ENCODE measurements at regions not wholly inside any gene's neighbourhood (a gene's known extent, or its start where the extent isn't known, plus 50 kb on each side); places are given as distances from the start of the nearest gene placed in this dataset.

DNA sequence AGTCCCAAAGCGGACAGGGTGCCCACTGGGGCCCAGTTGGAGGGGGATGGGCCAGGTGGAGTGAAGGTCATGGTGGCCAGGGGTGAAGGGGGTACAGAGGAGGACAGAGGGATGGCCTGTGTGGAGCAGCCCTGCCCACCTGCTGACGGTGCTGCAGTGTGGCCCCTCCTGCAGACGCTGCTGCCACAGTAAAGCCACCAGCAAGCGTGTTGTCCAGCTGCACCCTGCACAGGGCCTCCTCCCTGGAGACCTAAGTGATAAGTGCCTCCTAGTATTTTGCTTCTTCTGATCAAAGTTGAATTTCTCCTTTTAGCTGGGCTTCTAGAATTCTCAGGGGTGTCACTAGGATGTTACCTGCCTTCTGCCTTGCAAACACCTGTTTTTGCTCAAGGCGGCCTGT lies 299.3 kb upstream of the IRX4 start:
- no peak for DNase-seq
- Mint-ChIP-seq H3K4me3 (ENCODE audit: unreplicated experiment) (no peak overlapping the region), H3K9me3 (ENCODE audit: unreplicated experiment) (peaks cover 6% of the 10 kb centered on the region), H3K36me3 (ENCODE audit: unreplicated experiment) (no peaks in the 10 kb centered on the region), H3K27ac (ENCODE audit: unreplicated experiment) (no peak overlapping the region), H3K27me3 (ENCODE audit: unreplicated experiment) (peaks cover 6% of the 10 kb centered on the region), H3K4me1 (ENCODE audit: low read depth, unreplicated experiment) (peaks cover 2% of the 10 kb centered on the region)
- TF ChIP-seq, protein P1, sequence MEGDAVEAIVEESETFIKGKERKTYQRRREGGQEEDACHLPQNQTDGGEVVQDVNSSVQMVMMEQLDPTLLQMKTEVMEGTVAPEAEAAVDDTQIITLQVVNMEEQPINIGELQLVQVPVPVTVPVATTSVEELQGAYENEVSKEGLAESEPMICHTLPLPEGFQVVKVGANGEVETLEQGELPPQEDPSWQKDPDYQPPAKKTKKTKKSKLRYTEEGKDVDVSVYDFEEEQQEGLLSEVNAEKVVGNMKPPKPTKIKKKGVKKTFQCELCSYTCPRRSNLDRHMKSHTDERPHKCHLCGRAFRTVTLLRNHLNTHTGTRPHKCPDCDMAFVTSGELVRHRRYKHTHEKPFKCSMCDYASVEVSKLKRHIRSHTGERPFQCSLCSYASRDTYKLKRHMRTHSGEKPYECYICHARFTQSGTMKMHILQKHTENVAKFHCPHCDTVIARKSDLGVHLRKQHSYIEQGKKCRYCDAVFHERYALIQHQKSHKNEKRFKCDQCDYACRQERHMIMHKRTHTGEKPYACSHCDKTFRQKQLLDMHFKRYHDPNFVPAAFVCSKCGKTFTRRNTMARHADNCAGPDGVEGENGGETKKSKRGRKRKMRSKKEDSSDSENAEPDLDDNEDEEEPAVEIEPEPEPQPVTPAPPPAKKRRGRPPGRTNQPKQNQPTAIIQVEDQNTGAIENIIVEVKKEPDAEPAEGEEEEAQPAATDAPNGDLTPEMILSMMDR (IDR thresholded peaks at IDR 0.05; ENCODE audit: partially characterized antibody, unreplicated experiment): no peak

GRCh38 chr5:2181557-2181956 lies 298.8 kb upstream of the IRX4 start:
- peaks cover 5% of the 10 kb centered on the region for H3K27me3 Mint-ChIP-seq (ENCODE audit: unreplicated experiment)
- H3K9me3 Mint-ChIP-seq (ENCODE audit: unreplicated experiment): peaks cover 6% of the 10 kb centered on the region
- H3K27ac Mint-ChIP-seq (ENCODE audit: unreplicated experiment): no peak overlapping the region
- H3K4me1 Mint-ChIP-seq (ENCODE audit: low read depth, unreplicated experiment): peaks cover 2% of the 10 kb centered on the region
- no peaks in the 10 kb centered on the region for H3K36me3 Mint-ChIP-seq (ENCODE audit: unreplicated experiment)
- DNase-seq: no peak
- no peak overlapping the region for H3K4me3 Mint-ChIP-seq (ENCODE audit: unreplicated experiment)
- TF ChIP-seq, protein P1 (IDR thresholded peaks at IDR 0.05; ENCODE audit: partially characterized antibody, unreplicated experiment): no peak

DNA sequence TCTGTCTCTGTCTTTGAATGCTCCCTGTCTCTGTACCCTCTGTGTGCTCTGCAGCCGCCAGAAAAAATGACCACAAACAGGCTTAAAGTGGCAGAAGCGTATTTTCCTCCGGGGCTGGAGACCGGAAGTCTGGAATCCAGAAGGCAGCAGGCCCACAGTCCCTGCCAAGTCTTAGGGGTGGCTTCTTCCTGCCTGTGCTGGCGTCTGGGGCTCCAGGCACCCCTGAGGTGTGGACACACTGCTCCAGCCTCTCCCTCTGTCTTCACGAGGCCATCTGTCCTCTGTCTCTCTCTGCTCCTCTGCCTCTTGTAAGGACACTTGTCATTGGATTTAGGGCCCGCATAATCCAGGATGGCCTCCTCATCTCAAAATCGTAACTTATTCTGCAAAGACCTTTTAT lies 298.4 kb upstream of the IRX4 start:
- DNase-seq: no peak
- H3K9me3 Mint-ChIP-seq (ENCODE audit: unreplicated experiment): peaks cover 6% of the 10 kb centered on the region
- H3K4me3 Mint-ChIP-seq (ENCODE audit: unreplicated experiment): no peak overlapping the region
- peaks cover 5% of the 10 kb centered on the region for H3K27me3 Mint-ChIP-seq (ENCODE audit: unreplicated experiment)
- no peak overlapping the region for H3K27ac Mint-ChIP-seq (ENCODE audit: unreplicated experiment)
- H3K36me3 Mint-ChIP-seq (ENCODE audit: unreplicated experiment): no peaks in the 10 kb centered on the region
- H3K4me1 Mint-ChIP-seq (ENCODE audit: low read depth, unreplicated experiment): peaks cover 2% of the 10 kb centered on the region
- TF ChIP-seq, protein P1 (IDR thresholded peaks at IDR 0.05; ENCODE audit: partially characterized antibody, unreplicated experiment): no peak

DNA sequence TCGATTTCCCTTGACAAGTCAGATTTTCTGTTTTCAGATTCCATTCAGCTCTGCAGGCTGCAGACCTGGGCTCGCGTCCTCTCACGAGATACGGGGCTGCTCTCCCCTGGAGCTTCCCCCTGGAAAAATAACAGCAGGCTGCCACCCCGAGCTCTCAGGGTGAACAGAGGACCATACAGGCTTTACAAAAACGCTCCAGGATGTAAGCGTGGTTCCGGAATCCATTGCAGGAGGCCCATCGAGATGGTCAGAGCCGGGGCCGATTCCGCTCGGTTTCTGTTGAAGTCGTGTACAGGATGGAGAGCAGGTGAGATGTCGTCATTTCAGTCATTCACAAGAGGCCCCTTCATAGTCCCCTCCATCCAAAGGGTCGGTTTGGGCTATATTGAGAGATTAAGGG lies 297.7 kb upstream of the IRX4 start:
- Mint-ChIP-seq H3K4me1 (ENCODE audit: low read depth, unreplicated experiment) (peaks cover 2% of the 10 kb centered on the region), H3K27me3 (ENCODE audit: unreplicated experiment) (peaks cover 5% of the 10 kb centered on the region), H3K36me3 (ENCODE audit: unreplicated experiment) (no peaks in the 10 kb centered on the region), H3K9me3 (ENCODE audit: unreplicated experiment) (peaks cover 6% of the 10 kb centered on the region), H3K27ac (ENCODE audit: unreplicated experiment) (no peak overlapping the region), H3K4me3 (ENCODE audit: unreplicated experiment) (no peak overlapping the region)
- no peak for DNase-seq
- TF ChIP-seq, protein P1 (IDR thresholded peaks at IDR 0.05; ENCODE audit: partially characterized antibody, unreplicated experiment): no peak

DNA sequence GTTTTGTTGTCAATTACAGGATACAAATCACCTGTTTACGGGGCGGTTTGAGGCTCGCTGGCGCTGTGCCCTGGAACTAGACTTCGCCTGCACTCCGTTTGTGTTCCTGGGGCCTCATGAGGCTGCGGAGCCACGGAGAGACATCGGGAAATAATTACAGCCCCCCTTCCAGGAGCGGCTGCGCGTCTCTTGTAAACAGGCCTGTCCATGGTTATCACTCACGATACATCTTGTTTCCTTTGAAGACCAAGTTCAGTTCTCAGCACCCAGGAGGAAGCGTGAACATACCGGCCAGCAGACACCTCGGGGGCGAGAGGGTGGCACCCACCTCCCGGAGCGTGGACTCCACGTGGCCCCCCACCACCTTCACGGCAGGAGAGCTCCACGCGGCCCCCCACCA lies 297.1 kb upstream of the IRX4 start:
- Mint-ChIP-seq H3K4me3 (ENCODE audit: unreplicated experiment) (no peak overlapping the region), H3K36me3 (ENCODE audit: unreplicated experiment) (no peaks in the 10 kb centered on the region), H3K4me1 (ENCODE audit: low read depth, unreplicated experiment) (peaks cover 3% of the 10 kb centered on the region), H3K27me3 (ENCODE audit: unreplicated experiment) (peaks cover 3% of the 10 kb centered on the region), H3K27ac (ENCODE audit: unreplicated experiment) (no peak overlapping the region), H3K9me3 (ENCODE audit: unreplicated experiment) (peaks cover 6% of the 10 kb centered on the region)
- TF ChIP-seq, protein P1 (IDR thresholded peaks at IDR 0.05; ENCODE audit: partially characterized antibody, unreplicated experiment): no peak
- DNase-seq: no peak

Data from glutamatergic neuron (in vitro differentiated cells).